Omental fat pad (tissue), 3 donors: ENCODE measurements at regions not wholly inside any gene's neighbourhood (a gene's known extent, or its start where the extent isn't known, plus 50 kb on each side); places are given as distances from the start of the nearest gene placed in this dataset.

Experiments
- ATAC-seq: fragments of 150-250 bp; one replicate; pipeline ENCODE4 v1.9.1; 2016; ENCODE audit warnings: mild to moderate bottlenecking, moderate library complexity; ENCODE audit not compliant: low FRiP score
- DNase-seq: peaks from one replicate; pipeline ENCODE4 v3.0.0-alpha.2; 2019; ENCODE audit warnings: low spot score
- TF ChIP-seq, protein P1 (sequence below), 3 donors: fragments of 450-650 bp; IDR thresholded peaks; one replicate each; pipeline ENCODE4 v1.5.1; 2016 to 2017; ENCODE audit warnings: antibody characterized with exemption in 3 of 3, mild to moderate bottlenecking in 3 of 3, moderate library complexity in 2 of 3

DNA sequence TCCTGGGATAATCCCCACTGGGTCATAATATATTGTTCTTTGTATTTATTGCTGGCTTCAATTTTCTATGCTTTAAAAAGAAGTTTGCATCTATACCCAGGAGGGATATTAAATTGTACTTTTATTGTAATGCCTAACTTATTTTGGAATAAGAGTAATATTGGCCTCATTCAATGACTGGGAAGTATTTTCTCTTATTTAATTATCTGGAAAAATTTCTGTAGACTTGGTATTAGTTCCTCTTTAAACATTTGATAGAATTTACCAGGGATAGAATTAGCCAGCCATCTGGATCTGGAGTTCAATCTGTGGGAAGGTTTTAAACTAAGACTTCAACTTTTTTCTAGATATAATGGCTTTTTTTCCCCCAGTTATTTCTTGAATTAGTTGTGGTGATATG lies 115.2 kb upstream of the ZNF32 start:
- DNase-seq (no peak), ATAC-seq (no peak)
- TF ChIP-seq, protein P1, sequence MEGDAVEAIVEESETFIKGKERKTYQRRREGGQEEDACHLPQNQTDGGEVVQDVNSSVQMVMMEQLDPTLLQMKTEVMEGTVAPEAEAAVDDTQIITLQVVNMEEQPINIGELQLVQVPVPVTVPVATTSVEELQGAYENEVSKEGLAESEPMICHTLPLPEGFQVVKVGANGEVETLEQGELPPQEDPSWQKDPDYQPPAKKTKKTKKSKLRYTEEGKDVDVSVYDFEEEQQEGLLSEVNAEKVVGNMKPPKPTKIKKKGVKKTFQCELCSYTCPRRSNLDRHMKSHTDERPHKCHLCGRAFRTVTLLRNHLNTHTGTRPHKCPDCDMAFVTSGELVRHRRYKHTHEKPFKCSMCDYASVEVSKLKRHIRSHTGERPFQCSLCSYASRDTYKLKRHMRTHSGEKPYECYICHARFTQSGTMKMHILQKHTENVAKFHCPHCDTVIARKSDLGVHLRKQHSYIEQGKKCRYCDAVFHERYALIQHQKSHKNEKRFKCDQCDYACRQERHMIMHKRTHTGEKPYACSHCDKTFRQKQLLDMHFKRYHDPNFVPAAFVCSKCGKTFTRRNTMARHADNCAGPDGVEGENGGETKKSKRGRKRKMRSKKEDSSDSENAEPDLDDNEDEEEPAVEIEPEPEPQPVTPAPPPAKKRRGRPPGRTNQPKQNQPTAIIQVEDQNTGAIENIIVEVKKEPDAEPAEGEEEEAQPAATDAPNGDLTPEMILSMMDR (IDR thresholded peaks at IDR 0.05) = no peak

GRCh38 chr10:43760514-43760913 lies 111.8 kb upstream of the ZNF32 start:
- DNase-seq (no peak), ATAC-seq (no peak)
- TF ChIP-seq, protein P1 (IDR thresholded peaks at IDR 0.05) = no peak

- TF ChIP-seq, protein P1 (IDR thresholded peaks at IDR 0.05) = no peak
- ATAC-seq = no peak
- DNase-seq = no peak
Observed at GRCh38 chr10:43759216-43759615, 110.5 kb upstream of the ZNF32 start.

GRCh38 chr10:43756341-43756740 lies 107.7 kb upstream of the ZNF32 start:
- ATAC-seq (no peak), DNase-seq (no peak)
- TF ChIP-seq, protein P1 (IDR thresholded peaks at IDR 0.05) = no peak

DNA sequence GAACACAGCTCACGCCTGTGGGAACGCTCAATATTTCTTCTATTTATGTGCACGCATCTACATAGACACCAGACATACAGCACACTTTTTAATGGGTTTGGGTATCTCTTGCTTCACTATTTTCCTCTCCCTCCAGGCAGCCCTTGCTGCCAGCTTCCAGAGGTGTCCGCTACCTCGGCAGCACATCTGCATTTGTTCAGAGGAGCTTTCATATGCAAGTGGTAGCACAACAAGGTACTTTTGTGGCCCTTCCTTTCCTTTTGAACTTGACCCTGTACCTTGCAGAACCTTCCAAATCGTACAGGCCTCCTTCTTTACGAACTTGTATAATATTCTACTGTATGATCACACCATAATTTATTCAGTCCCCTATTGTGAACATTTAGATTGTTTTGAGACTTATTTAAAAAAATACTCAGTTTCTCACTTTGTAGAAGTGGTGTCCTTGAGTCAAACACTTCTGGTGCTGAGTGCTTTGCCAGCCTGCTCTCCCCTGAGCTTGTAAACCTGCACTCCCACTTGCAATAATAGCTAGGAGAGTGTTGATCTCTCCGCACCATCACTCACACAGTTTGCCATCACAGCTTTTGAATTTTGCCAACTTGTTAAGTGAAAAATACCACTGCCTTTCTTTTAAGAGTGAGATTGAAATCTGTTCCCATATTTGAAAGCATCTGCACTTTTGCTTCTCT lies 106.0 kb upstream of the ZNF32 start:
- TF ChIP-seq, protein P1 (IDR thresholded peaks at IDR 0.05) = no peak

DNA sequence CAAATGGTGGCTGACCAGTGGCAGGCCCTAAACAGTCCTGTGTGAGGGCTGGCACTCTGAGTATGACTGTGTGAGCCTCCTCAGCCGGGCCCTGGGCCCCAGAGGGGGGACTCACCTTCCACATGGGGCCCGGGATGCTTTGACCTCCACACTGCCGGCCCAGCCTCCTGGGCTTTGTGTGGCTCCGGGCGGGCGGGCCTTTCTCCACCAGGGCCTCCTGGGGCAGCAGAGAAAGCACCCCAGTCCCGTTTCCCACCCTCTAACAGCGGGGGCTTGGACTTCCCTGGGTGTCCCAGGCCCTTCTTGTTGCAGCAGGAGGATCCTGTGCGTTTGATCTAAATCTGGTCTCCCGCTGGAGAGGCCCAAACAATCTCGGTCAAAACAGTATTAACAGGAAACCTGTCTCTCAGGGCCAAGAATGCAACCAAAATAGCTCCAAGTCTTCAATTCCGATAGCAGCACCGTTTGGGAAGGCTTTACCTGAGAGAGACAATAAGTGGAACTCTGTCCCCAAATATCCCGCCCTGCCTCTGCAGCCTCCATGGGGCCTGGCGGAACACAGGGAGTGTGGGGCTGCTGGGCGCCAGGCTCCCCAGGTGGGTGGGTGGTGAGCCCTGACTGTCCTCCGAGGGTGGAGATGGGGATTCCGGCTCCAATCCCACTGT lies 104.8 kb upstream of the ZNF32 start:
- DNase-seq = no peak
- TF ChIP-seq, protein P1 (IDR thresholded peaks at IDR 0.05) = no peak
- ATAC-seq = no peak

More for the DNA sequence above, 106.0 kb upstream of the ZNF32 start:
- DNase-seq (no peak), ATAC-seq (no peak)

GRCh38 chr10:43752682-43753081 lies 104.0 kb upstream of the ZNF32 start:
- ATAC-seq = no peak
- TF ChIP-seq, protein P1 (IDR thresholded peaks at IDR 0.05) = no peak
- DNase-seq = no peak
